Pancreas (tissue), 10 donors: ENCODE measurements at regions not wholly inside any gene's neighbourhood (a gene's known extent, or its start where the extent isn't known, plus 50 kb on each side); places are given as distances from the start of the nearest gene placed in this dataset.

Experiments
- ATAC-seq, 4 donors: fragments of 200-7000 bp; cut with Tn5 transposase; one replicate each; pipeline versions ENCODE4 v1.8.0 to v1.9.1; 2020; ENCODE audit warnings: mild to moderate bottlenecking in 4 of 4, moderate library complexity in 4 of 4
- DNase-seq, 6 donors: peaks; one replicate each; pipeline ENCODE4 v3.0.0-alpha.2; 2020
- FAIRE-seq: peaks from 2 replicates; lab custom pipeline; 2012; peaks lifted over from hg19 to GRCh38; lab: Jason Lieb, UNC
- H3K27ac ChIP-seq, 4 donors: fragments of 200-600 bp; sonication (generic); 1 replicate in 3 of 4; 2 replicates in 1 of 4; pipeline versions ENCODE4 v1.5.0 to v1.8.0; 2020
- H3K27me3 ChIP-seq, 4 donors: fragments of 200-600 bp; one replicate each; pipeline ENCODE4 v1.8.0; 2021
- H3K36me3 ChIP-seq, 3 donors: fragments of 200-600 bp; sonication (generic) in 1 of 3; one replicate each; pipeline versions ENCODE4 v1.5.0 to v1.8.0; 2020 to 2021
- H3K4me1 ChIP-seq, 3 donors: fragments of 200-600 bp; one replicate each; pipeline ENCODE4 v1.8.0; 2021
- H3K4me3 ChIP-seq, 4 donors: fragments of 200-600 bp; sonication (generic) in 2 of 4; one replicate each; pipeline versions ENCODE4 v1.5.0 to v1.8.0; 2020 to 2021
- H3K9me3 ChIP-seq, 4 donors: fragments of 200-600 bp; one replicate each; pipeline ENCODE4 v1.8.0; 2021
- WGBS, 2 donors: extraction: QIAGEN DNeasy Blood & Tissue Kit; methylation state at CpG; one replicate each; pipeline ENCODE4 v1.1.7; 2013; 5-methylcytosine and 5-hydroxymethylcytosine counted together
- intact Hi-C, 3 donors: fragments of 100-400 bp; cut with DNase I; formaldehyde crosslinking; loops; one replicate each; pipeline versions ENCODE4 v1.11.1 to v1.14.2; 2022
- TF ChIP-seq, protein P1 (sequence below), 4 donors: fragments of 200-600 bp; sonication (generic) in 3 of 4; IDR thresholded peaks; one replicate each; pipeline versions ENCODE4 v1.5.0 to v1.8.0; 2021; ENCODE audit warnings: antibody characterized with exemption in 4 of 4
- donor health status: healthy with polysubstance abuse.
- donor health status: DM: no; HTN: no; CAD: no; lungs with moderate emphysema.
- donor health status: DM: no; HTN: no; CAD: no.
- donor health status: control.
- donor health status: control.
- donor health status: Bipolar disorder and iron deficiency.
- donor health status: DM: yes; HTN: yes; CAD: no.
- donor health status: DM: no; HTN: no; CAD: no.
- donor health status: DM: no; HTN: no; CAD: no.
- donor health status: DM: yes; HTN: yes; CAD: no.

- Histone ChIP-seq H3K27me3 (no peaks in the 10 kb centered on the region), H3K9me3 (no peaks in the 10 kb centered on the region), H3K27ac (no peak overlapping the region), H3K36me3 (no peaks in the 10 kb centered on the region), H3K4me1 (no peaks in the 10 kb centered on the region), H3K4me3 (no peak overlapping the region)
- 51 to 65% methylated on average over 2 of the region's 2 CpGs for WGBS, 2 donors
- DNase-seq: no peak
- intact Hi-C loops: no loop called here
- no peak for ATAC-seq
- FAIRE-seq: no peak
- TF ChIP-seq, protein P1, sequence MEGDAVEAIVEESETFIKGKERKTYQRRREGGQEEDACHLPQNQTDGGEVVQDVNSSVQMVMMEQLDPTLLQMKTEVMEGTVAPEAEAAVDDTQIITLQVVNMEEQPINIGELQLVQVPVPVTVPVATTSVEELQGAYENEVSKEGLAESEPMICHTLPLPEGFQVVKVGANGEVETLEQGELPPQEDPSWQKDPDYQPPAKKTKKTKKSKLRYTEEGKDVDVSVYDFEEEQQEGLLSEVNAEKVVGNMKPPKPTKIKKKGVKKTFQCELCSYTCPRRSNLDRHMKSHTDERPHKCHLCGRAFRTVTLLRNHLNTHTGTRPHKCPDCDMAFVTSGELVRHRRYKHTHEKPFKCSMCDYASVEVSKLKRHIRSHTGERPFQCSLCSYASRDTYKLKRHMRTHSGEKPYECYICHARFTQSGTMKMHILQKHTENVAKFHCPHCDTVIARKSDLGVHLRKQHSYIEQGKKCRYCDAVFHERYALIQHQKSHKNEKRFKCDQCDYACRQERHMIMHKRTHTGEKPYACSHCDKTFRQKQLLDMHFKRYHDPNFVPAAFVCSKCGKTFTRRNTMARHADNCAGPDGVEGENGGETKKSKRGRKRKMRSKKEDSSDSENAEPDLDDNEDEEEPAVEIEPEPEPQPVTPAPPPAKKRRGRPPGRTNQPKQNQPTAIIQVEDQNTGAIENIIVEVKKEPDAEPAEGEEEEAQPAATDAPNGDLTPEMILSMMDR (IDR thresholded peaks at IDR 0.05): no peak
These were observed 500.5 kb downstream of the NAV3 start for GRCh38 chr12:78331181-78331580.

GRCh38 chr12:78331753-78332152 lies 501.1 kb downstream of the NAV3 start:
- Histone ChIP-seq H3K4me3 (no peak overlapping the region), H3K4me1 (no peaks in the 10 kb centered on the region), H3K9me3 (no peaks in the 10 kb centered on the region), H3K27me3 (no peaks in the 10 kb centered on the region), H3K27ac (no peak overlapping the region), H3K36me3 (no peaks in the 10 kb centered on the region)
- TF ChIP-seq, protein P1 (IDR thresholded peaks at IDR 0.05): no peak
- intact Hi-C loops: no loop called here
- no peak for ATAC-seq
- FAIRE-seq: no peak
- DNase-seq: no peak
- 15% methylated on average over 3 of the region's 3 CpGs for WGBS, 2 donors

GRCh38 chr12:78338054-78338785 lies 507.5 kb downstream of the NAV3 start:
- no peak overlapping the region for H3K27ac ChIP-seq
- H3K27me3 ChIP-seq: no peaks in the 10 kb centered on the region
- no peaks in the 10 kb centered on the region for H3K36me3 ChIP-seq
- DNase-seq (no peak), ATAC-seq (no peak), FAIRE-seq (no peak)
- TF ChIP-seq, protein P1 (IDR thresholded peaks at IDR 0.05): no peak
- H3K9me3 ChIP-seq: no peaks in the 10 kb centered on the region
- H3K4me1 ChIP-seq: no peaks in the 10 kb centered on the region
- WGBS, 2 donors: 75 to 78% methylated on average over 2 of the region's 2 CpGs
- no peak overlapping the region for H3K4me3 ChIP-seq
- intact Hi-C loops: no loop called here

- no peak overlapping the region for H3K4me3 ChIP-seq
- intact Hi-C loops: no loop called here
- WGBS, 2 donors: 69 to 77% methylated on average over 4 of the region's 4 CpGs
- ATAC-seq (no peak), FAIRE-seq (no peak), DNase-seq (no peak)
- no peaks in the 10 kb centered on the region for H3K36me3 ChIP-seq
- H3K27me3 ChIP-seq: no peaks in the 10 kb centered on the region
- no peaks in the 10 kb centered on the region for H3K9me3 ChIP-seq
- no peak overlapping the region for H3K27ac ChIP-seq
- no peaks in the 10 kb centered on the region for H3K4me1 ChIP-seq
- TF ChIP-seq, protein P1 (IDR thresholded peaks at IDR 0.05): no peak
These were observed 509.7 kb downstream of the NAV3 start for GRCh38 chr12:78340406-78340805.

DNA sequence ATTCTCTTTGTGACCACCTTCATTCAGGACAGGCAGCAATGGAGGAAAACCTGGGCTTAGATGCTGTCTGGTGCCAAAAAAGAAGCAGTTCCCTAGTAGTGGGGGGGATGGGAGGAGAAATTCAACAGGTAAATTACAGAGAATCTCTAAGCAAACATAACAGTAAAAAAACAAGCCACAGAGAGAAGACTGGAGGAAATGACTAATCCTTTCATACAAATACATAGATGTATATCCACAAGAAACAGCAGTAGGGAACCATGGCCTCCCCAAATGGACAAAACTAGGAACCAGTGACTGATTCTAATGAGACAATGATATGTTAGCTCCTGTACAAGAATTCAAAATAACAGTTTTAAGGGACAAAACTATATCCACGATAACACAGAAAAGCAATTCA lies 513.0 kb downstream of the NAV3 start:
- no peak for ATAC-seq

More for the DNA sequence above, 513.0 kb downstream of the NAV3 start:
- Histone ChIP-seq H3K4me1 (no peaks in the 10 kb centered on the region), H3K27ac (no peak overlapping the region), H3K27me3 (no peaks in the 10 kb centered on the region), H3K4me3 (no peak overlapping the region), H3K36me3 (no peaks in the 10 kb centered on the region), H3K9me3 (no peaks in the 10 kb centered on the region)
- FAIRE-seq (no peak), DNase-seq (no peak)
- WGBS, 2 donors: 56 to 73% methylated on average over 1 of the region's 1 CpG
- TF ChIP-seq, protein P1 (IDR thresholded peaks at IDR 0.05): no peak
- intact Hi-C loops: no loop called here
